Inferior parietal cortex (tissue), 1 donor: ENCODE measurements at regions not wholly inside any gene's neighbourhood (a gene's known extent, or its start where the extent isn't known, plus 50 kb on each side); places are given as distances from the start of the nearest gene placed in this dataset.
"Not testable (repeated sequence)": the region's sequence is repeated elsewhere in the genome, so short reads cannot be mapped to it uniquely, and the experiment has no call there.

Experiments used
- DNase-seq: peaks from one replicate; pipeline ENCODE4 v3.0.0-alpha.2; 2016; ENCODE audit errors: extremely low spot score

DNA sequence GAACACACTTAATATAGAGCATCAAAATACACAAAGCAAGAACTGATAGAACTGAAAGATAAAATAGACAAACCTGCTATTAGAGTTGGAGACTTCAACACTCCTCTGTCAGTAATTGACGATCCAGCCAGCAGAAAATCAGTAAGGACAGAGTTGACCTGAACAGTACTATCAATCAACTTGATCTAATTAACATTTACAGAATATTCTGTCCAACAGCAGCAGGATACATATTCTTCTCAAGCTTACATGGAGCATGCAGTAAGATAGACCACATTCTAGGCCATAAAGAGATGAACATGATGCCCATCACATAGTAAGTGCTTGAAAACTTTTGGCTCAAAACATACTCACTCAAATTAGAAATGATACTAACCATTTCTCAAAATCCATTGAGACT is 196.7 kb upstream of the KLF3 start:
- no peak for DNase-seq

DNA sequence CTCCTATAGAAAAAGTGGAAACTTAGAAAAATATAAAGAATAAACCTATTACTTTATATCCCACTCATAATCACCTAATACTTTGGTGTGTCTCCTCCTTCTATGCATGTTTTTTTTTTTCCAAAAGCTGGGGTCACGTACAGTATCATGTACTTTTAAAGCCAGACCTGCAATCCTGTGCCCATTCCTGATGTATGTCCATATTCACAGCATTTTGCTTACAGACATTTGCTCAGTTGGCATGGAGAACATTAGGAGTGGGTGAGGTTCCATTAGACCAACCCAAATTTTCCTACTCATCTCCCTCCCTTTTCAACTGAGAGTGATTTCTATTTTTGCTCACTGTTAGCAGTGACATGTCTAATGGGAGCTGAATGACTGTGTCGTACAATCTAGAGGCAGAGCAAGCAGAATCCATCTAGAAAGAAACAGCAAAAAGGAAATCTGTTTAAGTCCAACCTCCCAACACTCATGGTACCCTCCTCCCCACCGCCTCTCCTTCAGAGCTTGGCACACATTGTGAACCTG is 195.6 kb upstream of the KLF3 start:
- DNase-seq: no peak

DNA sequence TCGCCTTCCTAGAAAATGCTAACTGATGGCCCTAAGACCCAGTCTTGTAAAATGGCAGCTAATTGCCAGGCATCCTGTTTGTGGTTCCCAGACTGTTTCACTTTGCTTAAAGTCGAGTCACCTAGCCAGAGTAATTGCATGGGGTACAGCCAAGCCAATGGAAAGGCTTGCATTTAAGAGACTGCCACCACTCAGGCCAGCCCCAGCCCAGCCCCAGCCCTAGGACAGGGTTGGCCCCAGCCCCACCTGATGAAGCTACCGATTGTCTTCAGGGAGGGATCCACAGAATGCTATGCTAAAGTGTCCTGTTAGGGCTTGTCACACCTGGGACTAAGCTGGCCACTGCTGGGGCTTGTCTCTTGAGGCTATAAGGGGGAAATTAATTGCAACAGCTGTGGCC is 194.6 kb upstream of the KLF3 start:
- DNase-seq: no peak

DNA sequence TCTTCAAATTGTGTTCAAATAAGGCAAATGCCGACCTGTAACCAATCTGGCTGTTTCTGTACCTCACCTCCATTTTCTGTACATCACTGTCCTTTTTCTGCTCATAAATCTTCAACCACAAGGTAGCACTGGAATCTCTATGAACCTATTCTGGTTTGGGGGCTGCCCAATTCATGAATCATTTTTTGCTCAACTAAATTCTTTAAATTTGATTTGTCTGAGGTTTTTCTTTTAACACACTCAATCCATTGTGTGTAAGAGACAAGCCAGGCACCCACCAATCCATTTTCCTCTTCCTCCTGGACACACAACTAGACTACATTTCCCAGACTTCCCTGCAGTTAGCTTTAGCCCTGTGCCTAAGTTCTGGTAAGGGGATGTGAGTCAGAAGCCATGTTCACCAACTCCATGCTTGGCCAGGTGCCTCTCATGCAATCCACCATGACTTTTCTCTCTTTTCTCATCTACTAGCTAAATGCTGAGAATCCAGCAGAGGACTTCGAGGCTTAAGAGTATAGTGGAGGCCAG is 193.2 kb upstream of the KLF3 start:
- no peak for DNase-seq

DNA sequence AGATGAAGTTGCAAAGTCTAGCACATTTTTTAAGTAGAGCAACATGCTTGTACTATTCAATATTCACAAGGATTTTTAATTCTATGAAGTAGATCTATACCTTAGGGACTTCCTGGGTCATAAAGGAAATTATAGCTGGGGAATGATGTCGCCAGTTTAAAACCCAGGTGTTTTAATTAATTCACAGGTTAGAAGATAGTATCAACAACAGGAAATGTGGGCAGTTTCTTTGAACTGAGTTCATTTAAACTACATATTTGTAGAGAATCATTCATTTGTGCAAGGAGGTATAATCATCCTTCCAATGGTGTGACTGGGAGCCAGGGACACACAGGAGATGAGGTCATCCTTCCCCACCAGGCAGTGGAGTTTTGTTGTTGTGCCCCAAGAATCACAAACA is 181.3 kb upstream of the KLF3 start:
- DNase-seq: no peak

DNA sequence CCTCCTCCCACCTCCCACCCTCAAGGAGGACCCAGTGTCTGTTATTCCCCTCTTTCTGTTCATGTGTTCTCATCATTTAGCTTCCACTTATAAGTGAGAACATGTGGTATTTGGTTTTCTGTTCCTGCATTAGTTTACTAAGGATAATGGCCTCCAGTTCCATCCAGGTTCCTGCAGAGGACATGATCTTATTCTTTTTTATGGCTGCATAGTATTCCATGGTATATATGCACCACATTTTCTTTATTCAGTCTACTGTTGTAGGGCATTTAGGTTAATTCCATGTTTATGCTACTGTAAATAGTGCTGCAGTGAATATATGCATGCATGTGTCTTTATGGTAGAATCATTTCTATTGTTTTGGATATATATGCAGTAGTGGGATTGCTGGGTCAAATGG is 180.4 kb upstream of the KLF3 start:
- not testable (repeated sequence) for DNase-seq

DNA sequence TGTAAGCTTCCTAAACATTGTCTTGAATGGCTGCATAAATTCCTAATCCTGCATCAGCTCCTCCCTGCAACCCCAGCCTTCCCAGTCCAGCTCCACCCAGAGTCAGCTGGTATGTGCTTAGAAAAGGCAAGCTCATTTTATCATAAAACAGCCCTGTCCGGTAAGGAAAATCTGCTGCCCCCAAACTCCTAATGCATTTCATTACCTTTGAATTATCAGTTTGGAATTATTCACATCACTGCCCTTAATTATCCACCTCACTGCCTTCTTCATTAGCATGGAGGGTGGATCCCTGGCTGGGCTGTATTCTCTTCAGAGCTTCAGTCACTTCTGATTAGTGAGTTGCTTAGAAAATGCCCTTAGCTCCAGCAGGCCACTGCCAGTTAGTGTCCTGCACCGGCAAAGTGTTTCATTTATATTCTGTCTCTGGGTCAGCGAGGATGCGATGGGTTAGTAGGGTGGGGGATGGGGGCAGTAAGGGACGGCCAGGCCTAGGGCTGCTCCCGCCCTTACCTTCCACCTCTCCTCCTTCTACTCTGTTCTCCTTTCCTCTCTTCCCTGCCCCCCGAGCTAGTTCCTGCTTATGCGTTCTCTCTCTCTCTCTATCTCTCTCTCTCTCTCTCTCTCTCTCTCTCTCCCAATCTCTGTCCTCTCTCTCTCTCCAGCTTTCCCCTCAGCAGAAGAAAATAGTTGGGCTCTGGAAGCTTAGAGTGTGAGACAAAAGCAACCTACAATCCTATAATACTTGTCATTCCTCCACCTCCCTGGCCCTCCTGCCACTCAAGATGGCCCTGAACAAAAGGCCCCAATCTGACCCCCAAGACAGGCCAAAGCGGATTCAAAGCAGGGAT is 174.8 kb upstream of the KLF3 start:
- no peak for DNase-seq

DNA sequence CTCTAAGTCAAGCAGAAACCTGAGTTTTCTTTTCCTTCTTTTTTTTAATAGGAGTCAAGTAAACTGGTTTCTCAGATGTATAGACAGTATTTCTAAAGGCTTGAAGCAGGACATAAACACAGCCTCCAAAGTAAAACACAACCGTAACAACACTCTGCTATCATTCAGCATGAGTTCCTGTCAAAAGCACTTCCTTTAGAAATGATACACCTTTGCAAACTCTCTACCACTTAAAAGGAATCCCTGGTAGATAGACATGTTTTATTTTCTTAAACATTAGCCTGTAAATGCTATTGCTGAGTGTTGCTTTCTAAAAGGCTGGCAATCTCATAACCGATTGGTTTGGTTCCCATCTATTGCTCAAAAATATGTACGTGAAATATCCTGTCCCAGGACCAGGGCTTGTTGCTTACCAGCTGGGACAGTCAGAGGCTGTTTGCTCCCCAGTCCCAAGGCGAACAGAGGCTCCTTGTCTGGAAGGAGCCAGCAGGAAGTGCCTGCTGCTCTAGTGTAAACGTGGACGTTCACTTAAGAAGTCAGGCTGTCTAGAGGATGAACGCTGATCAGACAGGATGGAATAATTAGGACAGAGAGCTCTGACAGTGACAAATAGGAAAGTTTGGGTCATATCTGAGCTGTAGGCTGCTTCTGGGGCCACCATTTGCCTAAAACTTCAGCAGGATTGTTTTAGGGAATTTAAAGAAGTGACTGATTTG is 173.9 kb upstream of the KLF3 start:
- peak; percentile 10 for DNase-seq

DNA sequence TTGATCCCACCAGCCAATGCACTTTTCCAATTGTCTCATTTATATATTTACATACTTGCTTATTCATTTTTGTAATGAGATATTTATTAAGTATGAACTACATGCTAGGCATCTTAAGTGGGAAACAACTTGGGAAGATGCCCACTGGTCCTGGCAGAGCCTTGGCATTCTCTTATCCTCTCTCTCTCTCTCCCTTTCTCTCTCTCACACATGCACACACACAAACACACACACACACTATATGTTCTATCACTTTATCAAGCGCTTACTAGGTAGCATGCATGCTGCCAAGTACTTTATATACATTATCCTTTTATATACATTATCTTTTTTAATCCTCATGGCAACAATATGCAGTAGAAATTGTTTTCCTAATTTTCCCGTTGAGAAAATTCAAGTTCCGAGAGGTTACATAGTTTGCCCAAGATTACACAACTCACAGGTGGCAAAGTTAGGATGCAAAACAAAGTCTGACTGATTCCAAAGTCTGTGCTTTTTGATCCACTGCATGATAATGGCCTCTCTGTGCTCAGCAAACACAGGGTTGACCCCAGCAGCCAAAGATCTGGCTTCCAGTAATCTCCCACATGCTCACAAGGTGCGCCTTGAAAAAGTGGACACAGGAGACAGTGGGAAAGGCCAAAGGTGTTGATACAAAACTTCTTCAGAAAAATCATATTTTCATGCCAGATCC is 173.1 kb upstream of the KLF3 start:
- no peak for DNase-seq

DNA sequence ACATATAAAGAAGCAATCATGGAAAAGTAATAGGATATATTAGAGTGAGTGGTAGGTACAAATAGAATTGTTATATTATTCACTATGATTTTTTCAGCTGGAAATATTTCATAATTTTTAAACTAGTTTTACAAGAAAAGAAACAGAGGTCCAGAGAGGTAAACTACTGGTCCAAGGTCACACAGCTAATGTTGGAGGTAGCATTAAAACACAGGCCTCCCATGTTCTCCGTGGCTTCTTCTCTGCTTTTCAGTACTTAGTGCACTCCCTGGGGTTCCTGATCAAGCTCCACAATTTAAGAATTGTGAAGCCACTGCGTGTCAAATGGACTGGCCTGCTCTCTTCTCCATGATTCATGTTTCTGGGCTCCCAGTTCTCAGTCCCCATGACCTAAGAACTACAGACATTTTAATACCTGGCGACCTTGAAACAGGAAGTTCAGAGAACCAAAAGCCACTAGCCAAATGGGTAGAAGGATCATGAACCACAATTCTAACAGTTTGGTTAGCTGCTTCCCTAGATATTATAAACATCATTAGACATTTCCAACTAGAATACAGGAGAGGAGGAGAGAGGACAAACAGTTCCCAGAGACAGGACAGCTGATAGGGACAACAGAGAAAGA is 172.0 kb upstream of the KLF3 start:
- no peak for DNase-seq

DNA sequence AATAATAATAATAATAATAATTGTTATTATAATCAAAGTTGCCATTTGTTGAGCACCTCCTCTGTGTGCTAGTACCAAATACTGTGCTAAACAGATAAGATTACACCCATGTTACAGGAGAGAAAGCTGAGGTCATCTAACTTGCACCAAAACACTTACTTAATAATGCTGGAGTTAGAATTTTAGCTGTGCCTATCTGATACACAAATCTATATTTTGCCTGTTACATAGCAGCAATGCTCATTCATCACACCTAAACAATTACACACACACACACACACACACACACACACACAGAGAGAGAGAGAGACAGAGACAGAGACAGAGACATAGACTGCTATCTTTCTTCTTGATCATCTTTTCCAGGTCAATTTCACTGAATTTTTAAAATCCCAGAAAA is 170.9 kb upstream of the KLF3 start:
- no peak for DNase-seq

DNA sequence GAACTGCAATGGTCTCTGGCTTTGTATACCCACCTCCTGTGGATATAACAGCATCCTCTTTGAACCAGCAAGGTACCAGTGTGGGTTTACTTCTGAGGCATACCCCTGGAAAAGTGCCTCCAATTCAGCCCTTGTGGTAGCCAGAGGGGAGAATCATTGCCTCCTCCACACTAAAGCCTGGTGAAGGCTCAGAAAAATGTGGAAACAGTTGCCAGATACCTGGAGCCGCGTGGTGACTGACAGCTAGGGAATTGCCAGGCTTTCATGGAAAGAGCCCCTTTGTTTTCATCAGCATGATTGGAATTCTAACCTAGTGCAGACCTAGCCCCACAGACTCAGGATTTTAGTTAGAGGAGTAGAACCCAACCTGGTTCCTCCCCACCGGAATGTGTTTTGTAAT is 168.6 kb upstream of the KLF3 start:
- no peak for DNase-seq

DNA sequence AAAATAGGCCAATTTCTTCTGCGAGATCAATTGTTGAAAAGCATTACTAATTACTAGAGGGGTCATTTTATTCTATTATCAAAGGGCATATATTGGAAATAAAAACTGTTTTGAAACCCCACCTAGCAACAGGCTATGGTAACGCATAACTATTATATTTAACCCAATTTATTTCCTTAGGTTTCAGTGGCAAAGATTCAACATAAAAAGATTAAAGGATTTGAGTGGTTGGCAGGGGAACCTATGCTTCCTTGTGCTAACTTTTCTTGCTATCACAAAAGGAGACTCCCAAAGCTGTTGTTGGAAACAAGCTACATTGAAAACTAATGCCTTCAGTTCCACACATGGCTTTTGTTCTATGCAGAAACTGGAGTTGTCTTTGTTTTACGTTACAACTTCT is 166.9 kb upstream of the KLF3 start:
- no peak for DNase-seq

DNA sequence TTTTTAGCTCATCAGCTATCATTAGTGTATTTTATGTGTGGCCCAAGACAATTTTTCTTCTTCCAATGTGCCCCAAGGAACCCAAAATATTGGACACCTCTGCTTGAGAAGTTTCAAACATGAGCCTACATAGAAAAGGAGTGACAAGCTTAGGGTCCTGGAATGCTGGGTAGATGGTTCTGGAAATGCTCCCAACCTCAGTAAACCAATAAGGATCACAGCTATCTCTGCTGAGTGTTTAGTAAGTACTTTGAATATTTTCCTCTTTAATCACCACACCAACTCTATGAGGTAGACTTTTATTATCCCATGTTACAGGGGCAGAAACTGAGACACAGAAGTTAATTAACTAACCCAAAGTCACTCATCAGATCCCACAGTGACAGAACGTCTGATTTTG is 164.9 kb upstream of the KLF3 start:
- DNase-seq: no peak

DNA sequence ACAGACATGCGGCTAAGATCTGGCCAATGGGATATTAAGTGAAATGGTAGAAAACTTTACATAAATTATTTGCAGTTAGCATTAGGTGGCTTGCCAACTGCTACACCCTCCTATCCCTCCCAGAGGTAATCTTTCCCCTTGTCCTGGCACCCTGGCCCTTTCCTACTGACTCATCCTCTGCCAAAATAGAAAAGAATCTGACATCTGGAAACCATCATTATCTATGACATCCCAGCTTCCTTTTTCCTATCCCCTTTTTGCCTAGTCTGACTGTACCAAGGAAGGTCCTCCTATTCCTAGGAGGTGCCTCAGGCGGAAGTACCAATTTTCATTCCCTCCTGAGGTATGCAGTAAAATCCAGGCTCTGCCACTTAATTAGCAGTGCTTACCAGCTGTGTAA is 163.6 kb upstream of the KLF3 start:
- DNase-seq: no peak

DNA sequence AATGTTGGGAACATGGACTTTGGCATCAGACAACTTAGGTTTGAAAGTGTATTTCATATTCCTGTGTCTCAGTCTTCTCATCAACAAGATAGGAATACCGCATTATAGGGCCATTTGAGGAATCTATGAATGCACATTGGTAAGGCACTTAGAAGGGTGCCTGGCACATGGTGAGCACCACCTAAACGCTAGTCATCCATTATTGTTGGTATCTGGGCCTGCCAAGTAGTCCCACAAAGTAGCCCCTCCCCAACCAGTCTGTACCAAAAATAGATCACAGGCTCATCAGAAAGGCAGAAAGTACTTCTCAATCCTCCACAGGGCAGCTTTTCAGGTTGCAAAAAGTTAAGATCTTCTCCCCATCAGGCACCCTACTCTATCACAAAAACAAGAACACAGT is 162.3 kb upstream of the KLF3 start:
- no peak for DNase-seq

DNA sequence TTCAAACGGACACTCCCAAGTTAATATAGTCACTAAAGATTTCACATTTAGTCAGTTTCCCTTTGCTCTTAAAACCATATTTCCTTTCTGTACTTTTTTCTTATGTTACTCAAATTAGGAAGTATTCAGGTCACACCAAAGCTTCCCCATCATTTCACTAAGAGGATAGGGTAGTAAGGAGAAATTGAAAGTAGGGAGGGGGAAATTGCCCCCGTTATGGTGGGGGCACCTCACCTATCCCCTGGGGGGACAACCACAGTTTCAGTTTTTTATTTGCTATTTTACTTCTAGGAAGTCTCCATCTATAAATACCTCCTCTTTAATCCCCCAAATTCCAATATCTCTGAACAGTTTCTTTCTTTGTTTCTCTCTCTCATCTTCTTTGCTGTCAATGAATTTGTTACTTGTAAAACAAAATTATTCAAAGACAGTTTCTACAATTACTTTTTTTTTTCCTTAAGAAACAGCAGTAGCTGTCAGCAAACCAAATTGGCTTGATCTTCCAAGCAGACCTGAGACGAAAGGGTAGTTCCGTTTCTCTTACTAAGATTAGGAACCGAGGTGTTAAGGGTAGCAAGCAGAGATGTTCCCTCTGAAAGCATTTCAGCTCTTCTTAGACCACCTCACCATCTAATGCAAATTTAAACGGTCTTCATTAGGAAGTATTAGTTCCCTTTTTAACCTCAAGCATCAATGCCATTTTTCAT is 160.2 kb upstream of the KLF3 start:
- DNase-seq: no peak

DNA sequence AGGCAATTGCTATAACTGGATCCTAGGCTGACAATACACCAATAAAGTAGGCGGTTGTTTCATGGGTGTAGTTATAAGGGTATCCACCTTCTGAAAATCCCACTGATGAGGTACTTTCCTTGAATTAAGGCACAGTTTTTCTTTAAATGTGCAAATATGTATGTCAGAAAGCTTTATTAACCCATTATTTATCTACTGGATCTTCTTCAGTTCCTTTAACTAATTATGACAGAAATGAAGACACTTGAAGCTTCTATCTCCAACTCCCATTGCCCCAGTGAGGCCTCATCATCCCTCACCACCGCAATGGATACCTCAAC is 159.6 kb upstream of the KLF3 start:
- no peak for DNase-seq

DNA sequence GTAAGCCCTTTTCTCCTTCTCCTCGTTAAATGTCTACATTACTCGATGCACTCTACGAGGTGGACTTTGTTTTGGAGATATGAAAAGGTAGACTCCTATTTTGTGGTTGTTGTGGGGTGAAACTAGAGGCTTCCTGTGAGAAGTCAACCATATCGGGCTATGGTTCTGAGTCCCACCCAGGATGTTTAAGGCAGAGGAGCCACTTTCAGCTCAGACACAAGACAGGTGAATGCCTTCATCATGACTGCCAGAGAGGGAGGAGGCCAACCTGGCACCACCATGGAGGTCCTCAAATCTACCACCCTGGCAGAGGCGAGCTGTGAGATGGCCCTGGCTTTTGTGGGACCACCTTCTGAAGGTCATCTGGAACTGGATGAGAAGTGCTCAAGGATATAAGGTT is 154.4 kb upstream of the KLF3 start:
- no peak for DNase-seq

DNA sequence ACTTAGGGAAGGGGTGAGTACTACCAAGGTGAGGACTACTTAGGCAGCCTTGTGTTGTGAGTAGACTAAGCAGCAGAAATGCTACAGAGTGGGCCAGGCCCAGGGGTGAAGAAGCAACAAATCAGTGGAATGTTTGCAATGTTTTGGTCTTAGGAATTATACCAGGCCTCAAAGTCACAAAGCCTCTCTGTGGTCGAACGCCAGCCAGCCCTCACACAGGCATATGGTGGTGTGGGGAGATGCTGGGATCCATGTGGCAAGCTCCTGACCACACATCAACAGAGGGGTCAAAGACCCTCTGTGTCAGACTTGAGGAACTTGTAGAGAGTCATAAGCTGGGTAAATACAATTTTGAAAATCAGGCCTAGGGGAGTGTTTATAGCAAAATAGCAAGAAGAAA is 153.8 kb upstream of the KLF3 start:
- no peak for DNase-seq

DNA sequence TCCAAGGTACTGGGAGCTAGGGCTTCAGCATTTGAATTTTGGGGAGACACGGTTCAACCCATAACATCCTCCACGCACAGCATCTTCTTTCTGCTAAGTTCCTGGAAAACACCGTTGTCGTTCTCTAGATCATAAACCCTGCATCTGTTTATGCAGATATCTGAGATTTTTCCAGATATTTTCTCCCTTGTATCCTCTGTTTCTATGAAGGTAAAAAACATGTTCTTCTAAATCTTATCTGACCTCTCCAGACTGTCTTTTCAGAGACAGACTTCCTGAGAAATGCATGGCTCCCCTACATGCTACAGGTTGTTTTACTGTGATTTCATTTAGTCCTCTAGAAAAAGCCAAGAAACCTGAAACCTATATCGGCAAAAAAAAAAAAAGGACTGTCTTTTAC is 152.3 kb upstream of the KLF3 start:
- no peak for DNase-seq
